Kidney (tissue), 13 donors: ENCODE measurements at regions not wholly inside any gene's neighbourhood (a gene's known extent, or its start where the extent isn't known, plus 50 kb on each side); places are given as distances from the start of the nearest gene placed in this dataset.

ENCODE experiments used
- DNase-seq, 5 donors: peaks; one replicate each; pipeline ENCODE4 v3.0.0-alpha.2; 2013 to 2020
- FAIRE-seq: peaks from 2 replicates; lab custom pipeline; 2012; peaks lifted over from hg19 to GRCh38; lab: Jason Lieb, UNC
- H3K27ac ChIP-seq, 2 donors: one replicate each; pipeline ENCODE4 v1.7.0; 2013; ENCODE audit warnings: low read depth in 2 of 2, low read length in 2 of 2, inconsistent platforms in 1 of 2
- H3K27me3 ChIP-seq: one replicate; pipeline ENCODE4 v1.7.1; 2013; ENCODE audit warnings: low read length, inconsistent platforms; ENCODE audit not compliant: control insufficient read depth, insufficient read depth
- H3K36me3 ChIP-seq, 3 donors: one replicate each; pipeline versions ENCODE4 v1.7.0 to v1.7.1; 2013; ENCODE audit warnings: low read length in 3 of 3, control low read depth in 1 of 3, inconsistent platforms in 1 of 3; ENCODE audit not compliant: insufficient read depth in 3 of 3, control insufficient read depth in 2 of 3
- H3K4me1 ChIP-seq, 3 donors: one replicate each; pipeline versions ENCODE4 v1.7.0 to v1.7.1; 2013; ENCODE audit warnings: low read length in 3 of 3, inconsistent platforms in 1 of 3, low read depth in 1 of 3; ENCODE audit not compliant: control insufficient read depth in 2 of 3, insufficient read depth in 2 of 3
- H3K4me3 ChIP-seq, 3 donors: one replicate each; pipeline versions ENCODE4 v1.7.0 to v1.8.1; 2013; ENCODE audit warnings: low read length in 3 of 3, control low read depth in 1 of 3, inconsistent platforms in 1 of 3
- H3K9ac ChIP-seq, 3 donors: one replicate each; pipeline versions ENCODE4 v1.7.0 to v1.7.1; 2013; ENCODE audit warnings: low read length in 3 of 3, control low read depth in 1 of 3, inconsistent platforms in 1 of 3
- H3K9me3 ChIP-seq, 3 donors: one replicate each; pipeline versions ENCODE4 v1.7.0 to v1.7.1; 2013; ENCODE audit warnings: low read length in 3 of 3, control low read depth in 1 of 3, inconsistent platforms in 1 of 3; ENCODE audit not compliant: control insufficient read depth in 2 of 3, insufficient read depth in 1 of 3
- CTCF ChIP-seq: IDR thresholded peaks from 3 replicates; pipeline ENCODE4 v1.5.1; 2012; ENCODE audit warnings: mild to moderate bottlenecking, moderate library complexity, borderline replicate concordance; ENCODE audit not compliant: insufficient read depth; ENCODE audit errors: extremely low read depth
- intact Hi-C: fragments of 100-400 bp; cut with DNase I; formaldehyde crosslinking; loops from one replicate; pipeline ENCODE4 v1.11.1; 2022
- donor health status: control.
- donor health status: control.
- donor health status: control.
- donor health status: control.
- donor health status: control.
- donor health status: DM: yes; HTN: yes; CAD: no.
- donor health status: Normal renal cell carcinoma (clear cell type).

GRCh38 chr13:110777251-110777820 lies 63.8 kb downstream of the ING1 start:
- Histone ChIP-seq H3K27ac (no peak overlapping the region), H3K27me3 (no peaks in the 10 kb centered on the region), H3K9ac (no peak overlapping the region), H3K4me3 (no peak overlapping the region), H3K4me1 (no peaks in the 10 kb centered on the region), H3K9me3 (no peaks in the 10 kb centered on the region), H3K36me3 (no peaks in the 10 kb centered on the region)
- FAIRE-seq (no peak), DNase-seq (no peak)
- intact Hi-C loops = no loop called here
- TF ChIP-seq CTCF = no peak

GRCh38 chr13:110779022-110779421 lies 65.5 kb downstream of the ING1 start:
- no peaks in the 10 kb centered on the region for H3K9me3 ChIP-seq
- H3K9ac ChIP-seq = no peak overlapping the region
- no peak for TF ChIP-seq CTCF
- no peaks in the 10 kb centered on the region for H3K27me3 ChIP-seq
- no peak overlapping the region for H3K27ac ChIP-seq
- no peaks in the 10 kb centered on the region for H3K4me1 ChIP-seq
- intact Hi-C loops = no loop called here
- H3K4me3 ChIP-seq = no peak overlapping the region
- FAIRE-seq (no peak), DNase-seq (no peak)
- H3K36me3 ChIP-seq = no peaks in the 10 kb centered on the region

- Histone ChIP-seq H3K4me1 (no peaks in the 10 kb centered on the region), H3K36me3 (no peaks in the 10 kb centered on the region), H3K27ac (no peak overlapping the region), H3K9me3 (no peaks in the 10 kb centered on the region), H3K9ac (no peak overlapping the region), H3K4me3 (no peak overlapping the region), H3K27me3 (no peaks in the 10 kb centered on the region)
- FAIRE-seq (no peak), DNase-seq (no peak)
- intact Hi-C loops = no loop called here
- no peak for TF ChIP-seq CTCF
Observed at GRCh38 chr13:110780422-110780821, 66.9 kb downstream of the ING1 start.

GRCh38 chr13:110782185-110782584 lies 68.7 kb downstream of the ING1 start:
- no peak for FAIRE-seq

More at GRCh38 chr13:110782185-110782584, 68.7 kb downstream of the ING1 start:
- Histone ChIP-seq H3K36me3 (no peaks in the 10 kb centered on the region), H3K9me3 (no peaks in the 10 kb centered on the region), H3K4me1 (no peaks in the 10 kb centered on the region), H3K4me3 (no peak overlapping the region), H3K9ac (no peak overlapping the region), H3K27ac (no peak overlapping the region), H3K27me3 (no peaks in the 10 kb centered on the region)
- no peak for TF ChIP-seq CTCF
- DNase-seq = no peak
- intact Hi-C loops = no loop called here
